HepG2 (cell line): ENCODE measurements at regions not wholly inside any gene's neighbourhood (a gene's known extent, or its start where the extent isn't known, plus 50 kb on each side); places are given as distances from the start of the nearest gene placed in this dataset.

Experiments
- ATAC-seq: fragments of 200-7000 bp; cut with Tn5 transposase; 3 replicates; pipeline ENCODE4 v1.9.1; 2020; ENCODE audit warnings: mild to moderate bottlenecking, moderate library complexity
- BruUV-seq: library from RNA; stranded (reverse); fragments of 400-500 nt; replicated peaks from 2 replicates; lab custom pipeline; 2021; lab: Mats Ljungman, UMichigan
- CTCF ChIA-PET: fragments of 300-600 bp; formaldehyde crosslinking; extraction: SDS; loops from one replicate; lab custom pipeline; 2021; ENCODE audit warnings: low total read pairs, inconsistent platforms, low intra/inter-chr PET ratio; lab: Yijun Ruan, JAX
- POLR2A ChIA-PET: fragments of 350-600 bp; sonication (Branson Sonifier 250); formaldehyde crosslinking; loops from one replicate; lab custom pipeline; 2020; ENCODE audit warnings: antibody characterized with exemption, inconsistent platforms; lab: Yijun Ruan, JAX
- DNase-seq: peaks from one replicate; pipeline ENCODE4 v3.0.0-alpha.2; 2015; ENCODE audit warnings: low spot score
- FAIRE-seq: peaks from 3 replicates; lab custom pipeline; 2011; peaks lifted over from hg19 to GRCh38; lab: Jason Lieb, UNC
- H2AFZ ChIP-seq: one replicate; pipeline ENCODE4 v1.6.1; 2011; ENCODE audit warnings: low read length, inconsistent platforms
- H3K27ac ChIP-seq: fragments of 300-600 bp; 3 replicates; pipeline ENCODE4 v1.8.0; 2011; ENCODE audit warnings: mixed run types, mild to moderate bottlenecking, mixed read lengths, low read length, inconsistent platforms; ENCODE audit not compliant: insufficient read depth; ENCODE audit errors: extremely low read length
- H3K27me3 ChIP-seq, 2 experiments: fragments of 200-600 bp in 1 of 2; 2 replicates in 1 of 2; 3 replicates in 1 of 2; pipeline versions ENCODE4 v1.6.0 to v1.8.0; 2011; ENCODE audit warnings: low read length in 2 of 2, mild to moderate bottlenecking in 2 of 2, moderate library complexity in 2 of 2, inconsistent platforms in 1 of 2; ENCODE audit not compliant: insufficient read depth in 2 of 2, control insufficient read depth in 1 of 2
- H3K36me3 ChIP-seq, 2 experiments: fragments of 200-600 bp in 1 of 2; replicated peaks in 1 of 2; 2 replicates in 1 of 2; 3 replicates in 1 of 2; pipeline versions ENCODE4 v1.5.1 to v1.8.0; 2011; ENCODE audit warnings: low read length in 2 of 2, inconsistent platforms in 1 of 2; ENCODE audit not compliant: insufficient read depth in 2 of 2, control insufficient read depth in 1 of 2
- H3K4me1 ChIP-seq: 2 replicates; pipeline ENCODE4 v1.5.1; 2012; ENCODE audit warnings: low read length, inconsistent platforms; ENCODE audit not compliant: insufficient read depth
- H3K4me2 ChIP-seq: 2 replicates; pipeline ENCODE4 v1.6.0; 2011; ENCODE audit warnings: low read depth, low read length, inconsistent platforms
- H3K4me3 ChIP-seq, 3 experiments: fragments of 200-600 bp in 1 of 3; sonication (generic), shearing (Covaris generic) in 1 of 3; replicated peaks in 1 of 3; 2 replicates each; pipeline ENCODE4 v1.5.1; 2011 to 2016; ENCODE audit warnings: low read length in 3 of 3, inconsistent platforms in 2 of 3, low read depth in 2 of 3, mild to moderate bottlenecking in 2 of 3, control low read depth in 1 of 3, mixed read lengths in 1 of 3; ENCODE audit not compliant: insufficient read depth in 1 of 3
- H3K79me2 ChIP-seq: one replicate; pipeline ENCODE4 v1.6.1; 2011; ENCODE audit warnings: low read length, inconsistent platforms; ENCODE audit not compliant: insufficient read depth
- H3K9ac ChIP-seq: 2 replicates; pipeline ENCODE4 v1.6.0; 2011; ENCODE audit warnings: mild to moderate bottlenecking, low read depth, low read length, inconsistent platforms; ENCODE audit not compliant: insufficient read depth
- H3K9me3 ChIP-seq: 2 replicates; pipeline ENCODE4 v1.5.1; 2012; ENCODE audit warnings: mild to moderate bottlenecking, low read length
- H4K20me1 ChIP-seq: 2 replicates; pipeline ENCODE4 v1.6.0; 2011; ENCODE audit warnings: inconsistent platforms, mild to moderate bottlenecking, low read length, moderate library complexity; ENCODE audit not compliant: insufficient read depth
- ARNT ChIP-seq: fragments of 450-650 bp; IDR thresholded peaks from 2 replicates; pipeline ENCODE4 v1.6.1; 2017
- CEBPG ChIP-seq: IDR thresholded peaks from 2 replicates; pipeline ENCODE4 v1.6.1; 2016
- FOXO1 ChIP-seq: sonication (generic); formaldehyde crosslinking; IDR thresholded peaks from 2 replicates; pipeline ENCODE4 v1.4.0; 2020; ENCODE audit warnings: missing genetic modification reagents
- KDM6A ChIP-seq: IDR thresholded peaks from 2 replicates; pipeline ENCODE4 v1.6.1; 2016; ENCODE audit warnings: low read depth
- MAFF ChIP-seq: IDR thresholded peaks from 2 replicates; pipeline ENCODE4 v1.6.1; 2011; ENCODE audit warnings: low read depth, low read length, improper control_type of control experiment
- MAFK ChIP-seq, 2 experiments: IDR thresholded peaks in 1 of 2; conservative IDR thresholded peaks in 1 of 2; 2 replicates each; pipeline ENCODE4 v1.6.1; 2011; ENCODE audit warnings: improper control_type of control experiment in 2 of 2, low read length in 2 of 2
- MEF2D ChIP-seq: sonication (generic); formaldehyde crosslinking; IDR thresholded peaks from 2 replicates; pipeline ENCODE4 v1.5.1; 2020; ENCODE audit warnings: mild to moderate bottlenecking, missing genetic modification reagents
- NFIC ChIP-seq: IDR thresholded peaks from 2 replicates; pipeline ENCODE4 v1.6.1; 2012; ENCODE audit warnings: mild to moderate bottlenecking, low read length, inconsistent platforms
- NKX3-1 ChIP-seq: sonication (generic); formaldehyde crosslinking; IDR thresholded peaks from 2 replicates; pipeline ENCODE4 v1.5.0; 2020; ENCODE audit warnings: missing genetic modification reagents
- NR2F2 ChIP-seq: IDR thresholded peaks from 2 replicates; pipeline ENCODE4 v1.6.1; 2012; ENCODE audit warnings: low read depth, inconsistent platforms, borderline replicate concordance
- POLR2AphosphoS2 ChIP-seq: IDR thresholded peaks from 2 replicates; pipeline ENCODE4 v1.6.1; 2011; ENCODE audit warnings: low read depth, low read length, improper control_type of control experiment
- RFX5 ChIP-seq: IDR thresholded peaks from 2 replicates; pipeline ENCODE4 v1.6.1; 2011; ENCODE audit warnings: low read depth, low read length, improper control_type of control experiment
- SP1 ChIP-seq, 2 experiments: fragments of 450-650 bp in 1 of 2; sonication (generic) in 1 of 2; formaldehyde crosslinking in 1 of 2; IDR thresholded peaks; 2 replicates each; pipeline versions ENCODE4 v1.4.0 to v1.6.1; 2016 to 2020; ENCODE audit warnings: missing genetic modification reagents in 1 of 2
- TGIF2 ChIP-seq: IDR thresholded peaks from 2 replicates; pipeline ENCODE4 v1.6.1; 2016; ENCODE audit warnings: control low read depth, missing compliant biosample characterization
- XRCC5 ChIP-seq: fragments of 200-400 bp; formaldehyde crosslinking; optimal IDR thresholded peaks from 2 replicates; pipeline ENCODE3; 2017; ENCODE audit warnings: mild to moderate bottlenecking, low read length
- ZEB1 ChIP-seq: IDR thresholded peaks from 2 replicates; pipeline ENCODE4 v1.6.1; 2012; ENCODE audit warnings: mild to moderate bottlenecking, low read depth, inconsistent platforms; ENCODE audit not compliant: insufficient replicate concordance
- ZNF326 ChIP-seq: sonication (generic); formaldehyde crosslinking; IDR thresholded peaks from 2 replicates; pipeline ENCODE4 v1.4.0; 2020; ENCODE audit warnings: missing genetic modification reagents, borderline replicate concordance
- ZNF33B ChIP-seq: sonication (generic); formaldehyde crosslinking; IDR thresholded peaks from 2 replicates; pipeline ENCODE4 v1.5.1; 2020; ENCODE audit warnings: mild to moderate bottlenecking, missing genetic modification reagents
- ZNF383 ChIP-seq: sonication (generic); formaldehyde crosslinking; IDR thresholded peaks from 2 replicates; pipeline ENCODE4 v1.4.0; 2020; ENCODE audit warnings: missing genetic modification reagents, mild to moderate bottlenecking, borderline replicate concordance
- ZNF704 ChIP-seq: sonication (generic); formaldehyde crosslinking; IDR thresholded peaks from 2 replicates; pipeline ENCODE4 v1.8.1; 2023; ENCODE audit warnings: mild to moderate bottlenecking, inconsistent platforms, moderate library complexity, missing genetic modification reagents, borderline replicate concordance
- ZNF740 ChIP-seq: sonication (generic); formaldehyde crosslinking; IDR thresholded peaks from 2 replicates; pipeline ENCODE4 v1.4.0; 2020; ENCODE audit warnings: missing genetic modification reagents
- ZNF747 ChIP-seq: sonication (generic); formaldehyde crosslinking; IDR thresholded peaks from 2 replicates; pipeline ENCODE4 v1.8.1; 2023; ENCODE audit warnings: missing genetic modification reagents, mild to moderate bottlenecking, borderline replicate concordance
- WGBS: methylation state at CpG from one replicate; pipeline ENCODE4 v1.1.6; 2017; ENCODE audit warnings: low lambda C conversion rate; 5-methylcytosine and 5-hydroxymethylcytosine counted together
- in situ Hi-C: cut with HindIII; loops from 2 replicates; pipeline ENCODE4 v1.10.0; 2017; ENCODE audit warnings: low pct_unique_long_range_greater_than_20kb; ENCODE audit not compliant: extremely low pct_ligation_motif_present
- intact Hi-C: fragments of 100-400 bp; cut with micrococcal nuclease; formaldehyde crosslinking; loops from one replicate; pipeline ENCODE4 v1.10.0; 2022; ENCODE audit not compliant: unreplicated experiment

- TF ChIP-seq MAFF (peak; percentile 30; the same call in 1 of the 2 replicates), ZNF33B (no peak), NKX3-1 (no peak), POLR2AphosphoS2 (no peak), MEF2D (CRISPR knock-in tag) (no peak), RFX5 (no peak), MAFK (conservative IDR thresholded peaks at IDR 0.05 in 1 of 2, IDR thresholded peaks at IDR 0.05 in 1 of 2; ENCODE audit: low read length in 2 of 2) (peak in 1 of 2 experiments; percentile 54; a peak in 2 of 4 replicates), ZNF704 (CRISPR knock-in tag) (no peak)
- TF ChIP-seq, all 625 proteins: peak for 2
- no peak overlapping the region for H3K9ac ChIP-seq
- ATAC-seq (no peak), FAIRE-seq (no peak), DNase-seq (no peak)
- H3K4me1 ChIP-seq: no peaks in the 10 kb centered on the region
- no TSS peak for BruUV-seq
- intact Hi-C loops: no loop called here
- no peaks in the 10 kb centered on the region for H3K9me3 ChIP-seq
- POLR2A ChIA-PET: no interaction called here
- H4K20me1 ChIP-seq: no peaks in the 10 kb centered on the region
- 55% methylated on average over 4 of the region's 4 CpGs for WGBS
- no peak overlapping the region for H3K27ac ChIP-seq
- H3K4me2 ChIP-seq: no peak overlapping the region
- H3K4me3 ChIP-seq: no peak overlapping the region
- no peak overlapping the region for H2AFZ ChIP-seq
- H3K36me3 ChIP-seq: no peaks in the 10 kb centered on the region
- H3K79me2 ChIP-seq: no peaks in the 10 kb centered on the region
- CTCF ChIA-PET: no interaction called here
- no peaks in the 10 kb centered on the region for H3K27me3 ChIP-seq
- in situ Hi-C loops: no loop called here
These were observed 77.2 kb downstream of the CH25H start for GRCh38 chr10:89129911-89130310.

- H3K4me1 ChIP-seq: no peaks in the 10 kb centered on the region
- H4K20me1 ChIP-seq: no peaks in the 10 kb centered on the region
- no peak for ATAC-seq
- no peaks in the 10 kb centered on the region for H3K9me3 ChIP-seq
- in situ Hi-C loops: no loop called here
- no peak overlapping the region for H3K27ac ChIP-seq
- WGBS: 1% methylated on average over 4 of the region's 4 CpGs
- no peak for DNase-seq
- H3K36me3 ChIP-seq: no peaks in the 10 kb centered on the region
- peaks cover 0 to 3% of the 10 kb centered on the region in 2 experiments; a peak in 1 of 5 replicates for H3K27me3 ChIP-seq
- H2AFZ ChIP-seq: no peak overlapping the region
- H3K4me2 ChIP-seq: no peak overlapping the region
- FAIRE-seq: no peak
- CTCF ChIA-PET: no interaction called here
- no peak overlapping the region for H3K4me3 ChIP-seq
- POLR2A ChIA-PET: no interaction called here
- no peaks in the 10 kb centered on the region for H3K79me2 ChIP-seq
- BruUV-seq: no TSS peak
- no peak overlapping the region for H3K9ac ChIP-seq
- intact Hi-C loops: no loop called here
- TF ChIP-seq KDM6A (CRISPR knock-in tag): no peak
- no peak for TF ChIP-seq ZNF326 (CRISPR knock-in tag)
- no peak for TF ChIP-seq NR2F2
- no peak for TF ChIP-seq FOXO1 (CRISPR knock-in tag)
- no peak for TF ChIP-seq TGIF2 (CRISPR knock-in tag)
- TF ChIP-seq XRCC5: no peak
- TF ChIP-seq ZNF383: no peak
- no peak for TF ChIP-seq CEBPG (CRISPR knock-in tag)
- no peak for TF ChIP-seq NFIC
- TF ChIP-seq ZEB1: no peak
- TF ChIP-seq ARNT: no peak
- TF ChIP-seq SP1 (IDR thresholded peaks at IDR 0.05): no peak
- TF ChIP-seq SP1 (CRISPR knock-in tag; IDR thresholded peaks at IDR 0.05): no peak
- TF ChIP-seq ZNF740 (CRISPR knock-in tag): no peak
- TF ChIP-seq ZNF747 (CRISPR knock-in tag): no peak
These were observed 84.6 kb downstream of the CH25H start for GRCh38 chr10:89122433-89123051.
